Stimulated activated CD4-positive, alpha-beta T cell treated with anti-CD3 and anti-CD28 coated beads, Interleukin-1b, Interleukin-23, amount 100 ng/mL, for 24 hours (primary cell): ENCODE measurements at regions not wholly inside any gene's neighbourhood (a gene's known extent, or its start where the extent isn't known, plus 50 kb on each side); places are given as distances from the start of the nearest gene placed in this dataset.

Experiments used
- DNase-seq, 4 experiments: peaks; one replicate each; pipeline ENCODE4 v3.0.0-alpha.2; 2020; ENCODE audit warnings: low read depth in 4 of 4, low spot score in 1 of 4

DNA sequence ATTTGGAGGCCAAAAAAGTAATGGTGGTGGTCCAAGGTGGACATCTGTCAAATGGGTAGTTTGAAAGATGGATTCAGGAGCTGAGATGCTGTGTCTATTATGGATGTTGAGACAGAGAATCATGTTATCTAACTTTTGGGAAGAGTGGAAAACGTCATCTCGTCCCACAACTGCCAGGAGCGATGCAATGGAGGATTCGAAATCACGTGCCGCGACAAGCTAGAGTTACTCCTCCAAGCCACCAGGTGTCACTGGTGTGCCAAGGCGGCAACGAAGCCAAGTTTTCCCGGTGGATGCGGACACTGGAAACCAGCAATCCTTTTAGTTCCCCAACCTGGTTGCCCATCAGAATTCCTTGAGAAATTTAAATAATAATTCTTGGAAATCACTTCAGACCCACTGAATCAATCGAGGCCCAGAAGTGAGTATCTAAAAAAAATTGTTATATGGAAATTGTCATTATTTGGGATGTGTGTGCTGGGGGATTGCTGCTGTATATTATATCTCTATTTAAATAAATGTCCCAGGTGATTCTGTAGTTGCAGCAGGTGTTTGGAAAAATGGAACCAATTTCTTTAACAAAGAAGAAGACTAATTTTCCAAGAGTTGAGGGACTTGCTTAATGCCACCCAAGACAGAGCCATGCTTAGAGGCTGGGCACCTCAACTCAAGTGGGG lies 206.1 kb downstream of the HAPSTR1 start:
- DNase-seq: no peak

DNA sequence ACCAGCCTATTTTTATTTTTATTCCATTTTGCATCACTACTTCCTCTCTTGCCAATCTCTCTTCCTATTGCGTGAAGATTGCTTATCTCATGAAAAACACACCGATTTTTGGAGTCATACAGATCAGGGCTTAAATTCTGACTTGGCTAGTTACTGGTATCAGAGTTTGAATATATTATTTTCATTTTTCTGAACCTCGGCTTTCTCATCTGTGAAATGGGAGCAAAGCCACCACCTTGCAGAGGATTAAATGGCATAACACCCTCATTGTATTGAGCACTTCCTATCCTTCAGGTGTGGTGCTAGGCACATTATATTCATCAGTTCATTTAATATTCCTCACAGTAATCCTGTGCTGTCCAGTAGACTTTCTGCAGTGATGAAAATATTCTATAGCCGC lies 208.8 kb downstream of the HAPSTR1 start:
- DNase-seq: no peak

DNA sequence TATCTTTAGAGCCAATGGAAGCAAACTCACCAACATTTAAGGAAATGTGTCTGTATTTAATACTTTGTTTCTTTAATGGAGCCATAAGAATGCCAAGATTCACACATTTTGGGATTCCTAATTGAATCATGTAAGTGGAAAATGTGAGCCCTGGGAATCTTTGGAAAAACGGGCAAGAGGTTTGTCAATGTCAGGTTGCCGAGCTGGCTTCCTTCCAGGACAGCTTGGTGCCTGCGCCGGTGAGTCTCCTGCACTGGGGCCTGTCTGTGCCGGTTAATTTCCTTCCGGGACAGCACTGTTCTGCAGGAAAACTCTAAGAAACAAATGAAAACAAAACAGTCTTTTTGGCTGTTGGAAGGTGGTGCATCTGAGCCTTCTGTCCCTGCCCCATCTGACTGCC lies 210.6 kb downstream of the HAPSTR1 start:
- no peak for DNase-seq

DNA sequence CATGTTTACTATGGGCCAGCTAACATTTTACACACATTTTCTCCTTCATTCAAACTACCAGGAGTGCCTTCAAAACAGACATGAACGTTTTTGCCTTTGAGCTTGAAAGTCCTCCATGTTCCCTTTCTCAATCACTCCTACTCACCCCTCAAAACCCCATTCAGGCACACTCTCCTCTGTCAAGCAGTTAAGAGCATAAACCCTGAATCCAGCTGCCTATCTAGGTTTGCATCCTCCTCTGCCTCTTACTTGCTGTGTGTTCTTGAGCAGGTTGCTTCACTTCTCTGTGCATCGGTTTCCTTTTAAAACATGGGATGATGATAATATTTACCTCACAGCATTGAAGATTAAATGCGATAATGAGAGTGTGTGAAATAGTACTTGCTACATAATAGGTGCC lies 215.3 kb downstream of the HAPSTR1 start:
- no peak for DNase-seq

DNA sequence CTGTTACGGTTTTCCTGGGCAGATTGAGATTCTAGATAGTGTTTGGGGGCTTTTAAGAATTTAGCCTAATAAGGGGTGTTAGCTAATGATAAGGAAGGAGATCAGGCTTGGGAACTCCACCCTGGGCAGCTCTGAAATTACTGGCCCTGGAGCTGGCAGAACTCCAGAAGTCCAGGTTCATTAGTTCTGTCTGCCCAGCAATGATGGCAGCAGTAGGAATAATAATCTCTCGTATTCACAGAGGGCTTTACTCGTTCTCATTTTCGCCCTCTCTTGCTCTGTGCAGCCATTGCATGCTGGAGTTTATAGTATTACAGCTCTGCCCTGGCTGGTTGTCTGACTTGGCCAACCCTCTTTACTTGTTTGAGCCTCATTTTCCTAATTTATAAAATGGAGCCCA lies 216.0 kb downstream of the HAPSTR1 start:
- DNase-seq: no peak

DNA sequence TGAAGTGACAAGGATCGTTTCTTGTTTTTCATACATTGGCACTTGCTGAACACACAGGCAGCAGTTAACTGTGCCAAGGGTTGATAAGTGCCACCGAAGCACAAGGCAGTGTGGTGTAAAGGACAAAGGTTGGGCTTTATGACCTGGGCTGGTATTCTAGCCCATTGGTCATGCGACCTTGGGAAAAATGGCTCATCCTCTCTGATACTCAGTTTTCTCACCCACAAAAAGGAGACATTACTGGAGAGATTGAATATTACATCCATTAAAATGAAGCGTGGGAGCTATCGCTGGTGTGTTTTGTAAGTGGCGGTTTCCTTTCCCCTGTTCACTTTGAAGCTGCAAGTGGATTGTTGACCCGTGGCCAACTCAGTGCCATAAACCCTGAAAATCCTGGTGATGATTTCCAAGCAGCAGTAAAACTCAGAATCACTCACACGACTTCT lies 216.9 kb downstream of the HAPSTR1 start:
- DNase-seq: no peak

DNA sequence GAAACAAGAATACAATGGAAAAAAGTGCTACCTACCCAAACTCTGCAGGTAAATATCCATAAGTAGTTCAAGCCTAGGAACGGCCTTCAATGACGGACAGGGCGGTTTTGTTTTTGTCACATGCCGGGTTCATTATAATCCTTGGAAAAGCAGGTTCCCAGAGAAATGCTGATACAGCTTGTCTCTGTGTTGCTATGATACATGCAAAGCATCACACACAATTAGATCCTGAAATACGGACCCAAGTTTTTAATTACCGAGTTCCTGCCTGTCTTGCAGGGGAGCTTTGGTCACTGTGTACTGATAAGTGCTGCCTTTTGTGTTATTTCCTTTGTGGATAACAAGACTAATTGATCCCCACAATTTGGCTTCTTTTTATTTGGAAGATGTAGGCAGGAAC lies 217.4 kb downstream of the HAPSTR1 start:
- DNase-seq: no peak

DNA sequence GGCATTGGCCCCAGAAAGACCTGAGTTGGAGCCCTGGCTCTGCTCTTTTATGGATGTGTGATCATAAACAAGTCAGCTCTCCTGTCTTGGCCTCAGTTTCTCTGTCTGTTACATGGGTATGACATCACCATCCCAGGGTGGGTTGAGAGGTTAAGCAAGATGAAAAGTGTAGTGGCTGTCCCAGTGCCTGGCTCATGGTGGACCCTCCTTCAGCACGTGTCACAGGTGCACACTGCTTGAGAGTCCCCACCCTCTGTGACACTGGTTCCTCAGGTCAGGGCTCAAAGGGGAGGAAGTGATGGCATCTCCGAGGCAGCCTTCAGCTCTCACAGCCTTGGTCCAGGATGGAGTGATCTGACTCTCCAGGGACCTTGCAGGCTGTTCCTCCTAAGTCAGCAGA lies 218.4 kb downstream of the HAPSTR1 start:
- DNase-seq: no peak

DNA sequence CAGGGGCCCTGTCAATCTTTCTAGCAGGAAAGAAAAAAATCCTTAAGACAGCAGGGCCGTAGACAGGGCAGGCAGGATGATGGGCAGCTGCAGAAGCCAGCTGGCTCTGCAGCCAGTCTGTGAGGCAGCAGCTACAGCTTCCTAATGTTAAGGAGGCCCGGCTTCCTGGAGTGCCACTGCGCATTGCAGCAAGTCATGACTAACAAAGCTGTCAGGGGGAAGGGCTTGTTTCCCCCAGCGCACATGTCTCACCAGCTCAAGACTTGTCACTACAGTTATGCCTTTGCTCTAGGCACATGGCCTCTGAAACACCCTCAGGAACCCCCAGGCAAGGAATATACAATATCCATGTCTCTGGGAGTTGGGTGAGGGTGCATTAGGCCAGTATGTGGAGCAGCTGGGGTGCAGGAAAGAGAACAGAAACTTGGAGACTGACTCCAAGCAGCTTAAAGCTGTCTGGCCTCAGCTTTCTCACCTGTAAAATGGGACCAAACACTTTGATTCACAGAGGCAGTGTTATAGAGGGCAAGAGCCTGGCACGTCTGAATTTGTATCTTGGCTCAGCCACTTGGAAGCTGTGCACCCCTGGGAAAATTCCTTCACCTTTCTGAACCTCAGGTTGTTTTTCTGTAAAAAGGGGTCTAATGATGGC lies 220.0 kb downstream of the HAPSTR1 start:
- DNase-seq: no peak

DNA sequence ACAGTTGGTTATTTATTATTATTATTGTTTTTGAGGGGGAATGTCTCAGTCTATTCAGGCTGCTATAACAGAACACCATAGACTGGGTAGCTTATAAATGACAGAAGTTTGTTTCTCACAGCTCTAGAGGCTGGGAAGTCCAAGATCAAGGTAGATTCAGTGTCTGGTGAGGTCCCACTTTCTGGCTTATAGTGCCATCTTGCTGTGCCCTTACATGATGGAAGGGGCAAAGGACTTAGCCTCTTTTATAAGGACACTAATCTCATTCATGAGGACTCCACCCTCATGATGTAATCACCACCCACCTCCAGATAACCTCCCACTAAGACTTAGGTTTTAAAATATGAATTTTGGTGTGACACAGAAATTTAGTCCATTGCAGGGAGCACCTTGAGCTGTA lies 224.6 kb downstream of the HAPSTR1 start:
- no peak for DNase-seq

DNA sequence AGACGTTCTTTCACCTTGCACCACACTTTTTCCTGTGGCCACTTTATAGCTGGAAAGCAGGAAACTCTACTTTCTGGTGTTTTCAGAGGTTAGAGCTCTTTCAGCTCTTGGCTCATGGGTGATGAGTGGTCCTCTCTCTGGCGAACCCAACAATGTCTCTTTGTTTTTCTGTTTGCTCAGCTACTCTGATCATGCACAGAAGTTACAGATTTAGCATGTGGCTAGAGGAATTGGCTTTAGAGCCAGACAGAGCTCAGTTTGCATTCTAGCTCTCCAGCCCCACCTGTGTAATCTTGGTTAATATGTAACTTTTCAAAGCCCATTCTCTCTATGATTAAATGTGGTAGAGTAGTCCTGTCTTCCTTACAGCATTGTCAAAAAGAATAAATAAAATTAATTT lies 225.2 kb downstream of the HAPSTR1 start:
- no peak for DNase-seq

DNA sequence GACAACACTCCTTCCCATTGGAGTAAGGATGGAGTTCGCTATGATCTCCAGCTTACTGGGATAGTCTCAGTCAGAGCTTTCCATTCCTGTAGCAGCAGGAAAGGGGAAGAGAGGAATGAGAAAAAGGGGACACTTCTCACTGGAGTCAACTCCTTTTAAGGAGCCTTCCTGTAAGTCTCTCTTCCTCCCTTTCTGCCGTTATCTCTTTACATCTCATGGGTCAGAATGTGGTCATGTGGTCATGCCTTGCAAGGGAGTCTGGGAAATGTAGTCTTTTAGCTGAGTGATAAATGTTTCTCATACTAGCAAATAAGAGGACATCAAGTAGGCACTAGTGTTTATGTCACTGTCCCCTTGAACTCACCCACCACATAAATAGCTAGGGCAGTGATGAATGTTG lies 227.3 kb downstream of the HAPSTR1 start:
- DNase-seq: no peak

DNA sequence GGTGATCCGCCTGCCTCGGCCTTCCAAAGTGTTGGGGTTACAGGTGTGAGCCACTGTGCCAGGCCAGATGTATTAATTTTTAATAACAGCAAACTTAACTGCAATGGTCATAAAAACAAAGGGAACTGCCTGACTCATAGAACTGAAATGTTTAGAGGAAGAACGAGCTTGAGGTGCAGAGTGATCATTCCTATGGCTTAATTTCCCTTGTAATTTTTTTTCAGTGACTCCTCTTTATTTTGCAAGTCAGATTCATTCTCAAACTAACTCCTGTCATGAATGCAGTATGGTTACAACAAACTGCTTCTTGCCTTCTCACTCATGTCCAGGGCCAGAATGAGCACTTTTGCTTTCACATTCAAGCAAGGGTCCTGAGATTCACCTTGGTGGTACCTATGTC lies 231.3 kb downstream of the HAPSTR1 start:
- DNase-seq: no peak

DNA sequence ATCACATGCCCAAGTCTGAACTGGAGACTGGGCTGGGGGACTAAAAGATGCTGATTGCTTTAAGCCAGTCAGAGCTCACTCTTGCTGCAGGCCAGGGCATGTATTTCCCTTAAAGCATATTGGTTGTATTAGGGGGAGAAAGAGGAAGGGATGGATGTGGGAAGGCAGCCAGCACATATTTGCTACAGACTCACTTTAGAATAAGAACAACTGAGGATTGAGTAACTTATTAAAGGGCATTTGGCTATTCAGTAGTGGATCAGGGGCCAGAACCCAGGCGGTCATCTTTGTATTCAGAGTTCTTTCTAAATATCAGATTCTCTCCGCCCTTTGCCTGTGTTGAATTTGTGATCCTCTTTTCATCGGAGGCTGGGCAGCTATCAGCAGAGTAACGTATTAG lies 231.7 kb downstream of the HAPSTR1 start:
- no peak for DNase-seq

DNA sequence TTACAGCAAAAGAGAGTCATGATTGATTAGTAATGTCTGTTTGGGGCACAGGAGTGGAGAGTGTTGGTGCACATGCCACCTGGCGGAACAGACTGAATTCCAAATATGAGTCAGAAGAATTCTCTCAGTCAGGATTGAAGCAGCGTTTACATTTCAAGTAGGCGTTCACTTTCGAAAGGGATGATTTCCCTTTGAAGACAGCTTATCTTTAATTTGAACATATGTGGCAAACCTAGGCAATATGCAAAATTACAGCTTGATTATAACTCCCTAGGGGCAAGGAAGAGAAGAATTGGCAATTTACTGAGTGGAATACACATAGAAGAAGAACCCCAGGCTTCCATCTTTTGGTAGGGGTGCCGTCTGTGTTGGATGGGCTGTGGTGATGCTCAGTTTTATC lies 235.8 kb downstream of the HAPSTR1 start:
- no peak for DNase-seq

DNA sequence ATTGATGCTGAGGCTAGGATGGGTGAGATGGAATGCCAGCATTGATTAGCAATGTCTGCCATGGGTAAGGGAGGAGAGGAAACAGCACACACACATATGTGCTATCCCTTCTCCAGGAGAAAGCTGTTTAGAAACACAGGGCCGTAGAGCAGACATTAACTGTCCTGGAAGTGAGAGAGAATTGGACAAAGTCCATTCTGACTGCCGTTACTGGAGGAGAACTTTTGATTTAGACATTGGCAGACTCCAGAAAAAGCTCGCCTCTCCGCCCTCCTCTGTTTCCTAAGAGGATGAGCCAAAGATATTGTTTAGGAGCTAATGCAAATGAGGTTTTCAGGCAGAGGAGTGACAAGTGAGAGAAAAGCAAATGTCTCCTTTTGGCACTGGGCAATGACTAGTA lies 237.0 kb downstream of the HAPSTR1 start:
- DNase-seq: no peak

DNA sequence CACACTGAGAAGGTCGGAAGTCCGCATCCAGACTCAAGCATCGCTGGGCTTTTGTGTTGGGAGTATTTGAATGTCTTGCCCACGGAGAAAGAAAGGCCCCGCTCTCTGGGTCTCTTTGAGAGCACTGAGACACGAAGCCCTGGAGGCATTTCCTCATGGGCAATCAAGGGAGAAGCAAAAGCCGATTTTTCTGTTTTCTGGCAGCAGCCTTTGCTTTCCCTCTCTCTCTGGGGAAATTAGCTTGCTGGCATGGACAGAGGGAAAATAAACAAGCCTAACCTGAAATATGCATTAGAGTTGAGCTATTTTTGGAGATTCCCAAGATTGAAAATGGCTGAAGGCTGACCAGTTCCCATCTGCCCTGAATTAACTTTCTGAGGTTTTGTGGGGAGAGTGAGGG lies 238.7 kb downstream of the HAPSTR1 start:
- no peak for DNase-seq

DNA sequence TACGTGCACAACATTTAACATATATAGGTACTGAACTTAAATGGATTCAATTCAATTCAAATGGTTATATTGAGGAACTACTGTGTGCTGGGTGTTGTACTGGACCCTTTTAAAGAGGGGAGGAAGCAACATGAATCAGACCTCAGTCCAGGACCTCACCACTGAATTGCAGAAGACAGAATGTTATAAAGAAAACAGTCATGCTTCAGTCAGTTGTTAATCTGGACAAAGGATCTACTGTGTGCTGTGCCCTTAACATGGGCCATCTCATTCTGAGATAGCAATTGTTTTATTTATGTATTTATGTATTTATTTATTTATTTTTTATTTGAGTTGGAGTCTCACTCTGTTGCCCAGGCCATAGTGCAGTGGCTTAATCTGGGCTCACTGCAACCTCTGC lies 240.1 kb downstream of the HAPSTR1 start:
- DNase-seq: no peak

DNA sequence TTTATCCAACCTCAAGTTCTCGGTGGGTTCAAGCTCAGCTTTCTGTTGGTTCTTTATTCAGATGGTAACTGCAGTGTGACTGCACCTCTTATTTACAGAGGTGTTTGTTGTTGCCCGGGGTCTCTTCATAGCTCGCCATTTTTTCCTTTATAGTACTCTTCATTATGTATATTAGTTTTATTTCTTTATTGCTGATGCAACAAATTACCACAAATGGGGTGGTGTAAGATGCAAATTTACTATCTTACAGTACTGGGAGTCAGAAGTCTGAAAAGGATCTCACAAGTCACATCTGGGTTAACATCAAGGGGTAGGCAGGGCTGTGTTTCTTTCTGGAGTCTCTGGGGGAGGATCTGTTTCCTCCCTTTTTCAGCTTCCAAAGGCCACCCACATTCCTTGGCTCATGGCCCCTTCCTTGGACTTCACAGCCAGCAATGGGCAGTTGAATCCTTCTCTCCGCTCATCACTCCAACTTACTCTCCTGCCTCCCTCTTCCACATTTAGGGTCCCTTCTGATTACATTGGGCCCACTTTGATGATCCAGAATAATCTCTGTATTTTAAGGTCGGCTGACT lies 241.2 kb downstream of the HAPSTR1 start:
- DNase-seq: no peak

DNA sequence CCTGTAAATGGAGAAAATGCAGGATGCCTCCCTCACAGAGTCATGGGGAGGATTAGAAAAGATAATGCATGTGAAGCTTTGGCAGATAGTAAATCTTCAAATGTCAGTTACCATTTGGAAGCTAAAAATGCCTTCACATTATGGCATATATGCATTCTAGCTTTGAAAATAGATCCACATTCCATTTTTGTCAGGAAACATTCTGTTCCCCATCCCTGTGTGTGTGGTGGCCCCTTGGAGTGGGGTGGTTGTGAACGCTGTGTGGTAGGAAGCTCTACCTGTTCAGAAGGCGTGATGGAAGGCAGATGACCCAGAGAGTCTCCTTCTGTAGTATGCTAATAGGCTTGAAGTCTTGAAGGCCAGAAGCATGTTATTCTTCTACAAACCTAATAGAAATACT lies 242.0 kb downstream of the HAPSTR1 start:
- no peak for DNase-seq

DNA sequence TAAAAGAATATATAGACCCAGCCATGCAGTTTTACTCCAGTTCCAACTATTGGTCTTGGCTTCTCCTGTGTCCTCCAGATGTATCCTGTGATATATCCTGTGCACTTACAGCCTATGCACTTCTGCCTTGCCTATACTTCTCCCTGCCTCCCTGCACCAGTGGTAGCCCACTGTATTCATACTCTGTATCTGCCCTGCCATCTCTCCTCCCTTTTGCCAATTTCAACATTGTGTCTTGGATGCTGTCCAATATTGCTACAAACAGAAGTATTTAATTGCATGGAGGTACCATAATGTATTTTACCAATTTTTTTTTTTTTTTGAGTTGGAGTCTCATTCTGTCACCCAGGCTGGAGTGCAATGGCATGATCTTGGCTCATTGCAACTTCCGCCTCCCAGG lies 242.7 kb downstream of the HAPSTR1 start:
- DNase-seq: no peak

DNA sequence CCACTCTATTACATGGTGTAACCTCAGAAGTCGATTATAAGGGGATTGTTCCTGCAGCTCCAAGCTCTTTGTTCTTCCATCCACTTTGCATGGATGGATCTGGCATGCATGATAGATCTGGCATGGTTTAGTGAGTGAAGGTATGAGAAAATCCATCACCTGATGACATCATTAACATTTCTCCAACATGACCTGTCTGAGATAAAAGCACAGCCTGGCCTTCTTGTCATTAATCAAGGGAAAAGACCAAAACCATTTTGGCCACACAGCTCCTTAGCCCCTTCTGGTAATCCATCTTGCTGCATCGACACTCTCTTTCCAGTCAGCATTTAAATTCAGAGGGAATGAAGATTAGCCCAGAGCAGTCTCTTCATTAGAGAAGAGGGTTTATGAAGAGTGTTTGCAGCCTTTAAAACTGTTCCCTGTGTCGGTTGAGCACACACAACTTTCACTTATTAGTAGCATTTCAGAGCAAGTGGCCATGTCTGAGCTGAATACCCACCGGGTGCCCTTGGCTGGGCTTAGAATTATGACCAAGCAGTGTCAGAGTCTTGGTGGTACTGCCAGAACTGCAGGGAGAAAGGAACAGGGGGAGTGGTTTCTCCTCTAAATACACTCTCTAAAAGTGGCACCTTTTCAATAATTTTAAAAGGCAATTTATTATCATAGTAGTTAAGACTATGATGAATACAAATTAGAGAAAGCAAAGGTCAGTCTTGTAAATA lies 246.0 kb downstream of the HAPSTR1 start:
- no peak for DNase-seq
